PC-9 (cell line): ENCODE measurements at regions not wholly inside any gene's neighbourhood (a gene's known extent, or its start where the extent isn't known, plus 50 kb on each side); places are given as distances from the start of the nearest gene placed in this dataset.

Experiments
- CTCF ChIP-seq: fragments of 200-600 bp; sonication (generic); conservative IDR thresholded peaks from 2 replicates; pipeline ENCODE4 v1.6.1; 2017; ENCODE audit warnings: mixed run types, antibody characterized with exemption, mild to moderate bottlenecking, moderate library complexity
- EZH2 ChIP-seq: fragments of 200-600 bp; sonication (generic); IDR thresholded peaks from 2 replicates; pipeline ENCODE4 v1.8.0; 2017; ENCODE audit warnings: antibody characterized with exemption, low read depth

DNA sequence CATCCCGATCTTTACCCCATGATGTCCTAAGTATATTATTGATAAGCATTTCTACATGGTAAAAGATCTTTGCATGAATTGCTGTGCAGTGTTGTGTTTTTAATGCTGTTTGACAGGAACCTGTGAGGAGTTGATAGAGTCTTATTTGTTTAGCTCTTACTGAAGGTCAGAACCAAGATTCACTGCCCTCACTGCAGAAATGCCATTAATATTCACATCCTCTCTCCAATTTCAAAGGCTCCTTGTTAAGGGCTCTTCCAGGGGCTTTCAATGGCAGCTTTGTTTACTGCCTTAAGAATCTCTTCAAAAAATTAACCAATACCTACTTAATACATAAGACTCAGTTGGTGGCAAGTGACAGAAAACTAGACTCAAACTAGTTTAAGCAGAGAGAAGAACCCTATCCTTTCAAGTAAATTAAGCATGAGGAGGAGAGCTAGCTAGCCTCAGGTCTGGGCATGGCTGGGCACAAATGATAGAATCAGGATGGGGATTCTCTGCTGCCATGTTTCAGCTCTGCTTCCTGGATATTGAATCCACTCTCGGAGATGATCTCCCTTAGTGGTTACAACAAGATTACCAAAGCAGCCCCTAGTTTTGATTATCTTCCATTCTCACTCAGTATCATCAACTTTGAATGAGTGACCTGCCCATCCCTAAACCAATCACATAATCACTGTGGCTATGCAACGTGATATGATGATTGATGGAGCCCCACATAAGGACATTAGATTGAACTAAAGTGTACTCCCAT lies 311.8 kb downstream of the CDH11 start:
- no peak for TF ChIP-seq CTCF
- TF ChIP-seq EZH2 = no peak
